Hematopoietic multipotent progenitor cell treated with erythropoietin and hydrocortisone succinate and interleukin-3 and kit ligand, for 8 days (in vitro differentiated cells): ENCODE measurements at regions not wholly inside any gene's neighbourhood (a gene's known extent, or its start where the extent isn't known, plus 50 kb on each side); places are given as distances from the start of the nearest gene placed in this dataset.

Experiments
- DNase-seq: peaks from one replicate; pipeline ENCODE4 v3.0.0-alpha.2; 2015

GRCh38 chrX:8868906-8869305 is 67.7 kb upstream of the FAM9A start:
- no peak for DNase-seq

- DNase-seq = no peak
Measured at GRCh38 chrX:8868070-8868773, 67.0 kb upstream of the FAM9A start.

- no peak for DNase-seq
Measured at GRCh38 chrX:8867406-8867805, 66.2 kb upstream of the FAM9A start.

DNA sequence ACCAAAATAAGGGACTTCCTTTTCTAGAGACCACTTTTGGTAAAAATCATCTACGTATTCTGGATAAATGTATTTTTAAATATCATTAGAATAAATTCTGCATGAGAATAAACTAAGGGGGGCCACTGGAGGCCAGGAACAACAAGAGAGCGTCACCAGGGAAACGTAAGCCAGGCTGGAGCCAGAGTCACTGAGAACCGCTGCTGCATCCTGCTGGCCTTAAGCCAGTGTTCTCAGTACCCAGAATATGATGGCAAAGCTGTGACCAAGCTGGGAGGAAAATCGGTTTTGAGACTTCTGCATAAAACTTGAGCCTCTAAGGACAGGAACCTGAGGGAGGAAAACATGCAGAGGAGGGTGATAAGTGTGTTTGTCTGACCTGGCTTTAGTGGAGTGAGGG is 63.0 kb upstream of the FAM9A start:
- no peak for DNase-seq

- no peak for DNase-seq
Measured at GRCh38 chrX:8861908-8862307, 60.7 kb upstream of the FAM9A start.

DNA sequence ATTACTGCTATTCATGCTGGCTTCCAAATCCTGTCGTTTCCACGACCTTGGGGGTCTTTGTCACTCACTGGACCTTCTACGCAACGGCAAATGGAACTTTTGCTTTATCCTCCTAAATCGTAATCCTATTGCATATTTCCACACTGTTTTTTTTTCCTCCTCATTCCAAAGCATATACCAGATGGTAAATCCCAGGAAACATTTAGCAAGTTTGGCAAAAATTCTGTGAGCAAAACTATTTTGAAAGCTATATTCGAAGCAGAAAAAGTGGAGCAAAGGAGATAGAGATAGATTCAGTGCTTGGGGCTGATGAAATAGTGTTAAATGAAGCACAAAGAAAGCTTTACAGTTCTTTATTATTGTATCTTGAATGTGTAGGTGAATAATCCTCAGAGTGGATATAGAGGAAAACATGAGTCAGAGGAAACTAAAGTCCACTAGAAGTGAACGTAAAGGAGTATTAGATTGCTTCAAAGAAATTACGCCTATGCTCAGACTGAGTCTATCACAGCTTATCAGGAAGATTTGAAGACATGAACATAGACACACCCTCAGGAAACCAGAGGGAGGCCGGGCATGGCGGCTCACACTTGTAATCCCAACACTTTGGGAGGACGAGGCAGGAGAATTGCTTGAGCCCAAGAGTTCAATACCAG is 50.2 kb upstream of the FAM9A start:
- DNase-seq = no peak
